Brain microvascular endothelial cell (primary cell): ENCODE measurements at regions not wholly inside any gene's neighbourhood (a gene's known extent, or its start where the extent isn't known, plus 50 kb on each side); places are given as distances from the start of the nearest gene placed in this dataset.
A peak's percentile ranks its signal among the peaks of the same experiment; 100 is the strongest.

Experiments
- DNase-seq: peaks from one replicate; pipeline ENCODE4 v3.0.0-alpha.2; 2020
- H3K27ac ChIP-seq: fragments of 250-450 bp; sonication (Bioruptor Pico); 2 replicates; pipeline ENCODE4 v1.5.1; 2020; ENCODE audit warnings: mild to moderate bottlenecking, moderate library complexity
- H3K27me3 ChIP-seq: fragments of 250-450 bp; sonication (Bioruptor Pico); replicated peaks from 2 replicates; pipeline ENCODE4 v1.5.1; 2020; ENCODE audit warnings: mild to moderate bottlenecking
- H3K36me3 ChIP-seq: fragments of 250-450 bp; sonication (Bioruptor Pico); replicated peaks from 2 replicates; pipeline ENCODE4 v1.5.1; 2020; ENCODE audit warnings: mild to moderate bottlenecking
- H3K4me3 ChIP-seq: 2 replicates; pipeline ENCODE4 v1.5.1; 2011; ENCODE audit warnings: low read depth, mild to moderate bottlenecking, control low read depth, low read length, moderate library complexity
- CTCF ChIP-seq: IDR thresholded peaks from 2 replicates; pipeline ENCODE4 v1.5.1; 2011; ENCODE audit warnings: low read depth, mild to moderate bottlenecking, moderate library complexity, low read length, control low read depth, inconsistent platforms; ENCODE audit errors: missing control alignments
- in situ Hi-C: cut with HindIII; loops from 2 replicates; pipeline ENCODE4 v1.10.0; 2017; ENCODE audit warnings: low sequenced_read_pairs, low pct_ligation_motif_present

- H3K27me3 ChIP-seq: no peaks in the 10 kb centered on the region
- no peaks in the 10 kb centered on the region for H3K36me3 ChIP-seq
- no peak for DNase-seq
- H3K27ac ChIP-seq: no peak overlapping the region
- no peak for TF ChIP-seq CTCF
- no peak overlapping the region for H3K4me3 ChIP-seq
- in situ Hi-C loops: no loop called here
These were observed 296.6 kb downstream of the TMX3 start for GRCh38 chr18:68418226-68418868.

DNA sequence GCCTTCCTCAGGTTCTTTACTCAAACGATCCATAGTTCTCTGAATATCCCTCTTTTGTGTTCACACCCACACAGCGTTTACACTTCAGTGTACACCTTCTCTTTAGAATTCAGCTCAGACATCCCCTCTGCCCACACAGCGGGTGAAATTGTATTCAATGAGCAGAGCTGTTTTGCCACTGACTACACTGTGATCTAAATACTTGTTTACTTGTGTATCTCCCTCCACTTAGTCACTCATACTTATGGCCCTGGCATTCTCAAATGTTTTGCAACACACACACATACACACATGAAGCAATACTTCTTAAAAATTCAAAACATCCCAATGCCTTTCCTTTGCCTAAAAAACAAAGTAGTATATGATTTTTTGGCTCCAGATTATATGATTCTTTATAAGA is 297.1 kb downstream of the TMX3 start:
- Histone ChIP-seq H3K4me3 (no peak overlapping the region), H3K36me3 (no peaks in the 10 kb centered on the region), H3K27ac (no peak overlapping the region), H3K27me3 (no peaks in the 10 kb centered on the region)
- no peak for DNase-seq
- no peak for TF ChIP-seq CTCF
- in situ Hi-C loops: no loop called here

GRCh38 chr18:68417166-68417799 is 297.6 kb downstream of the TMX3 start:
- in situ Hi-C loops: no loop called here
- DNase-seq: no peak
- H3K27ac ChIP-seq: no peak overlapping the region
- TF ChIP-seq CTCF: no peak
- no peak overlapping the region for H3K4me3 ChIP-seq
- H3K36me3 ChIP-seq: no peaks in the 10 kb centered on the region
- no peaks in the 10 kb centered on the region for H3K27me3 ChIP-seq

DNA sequence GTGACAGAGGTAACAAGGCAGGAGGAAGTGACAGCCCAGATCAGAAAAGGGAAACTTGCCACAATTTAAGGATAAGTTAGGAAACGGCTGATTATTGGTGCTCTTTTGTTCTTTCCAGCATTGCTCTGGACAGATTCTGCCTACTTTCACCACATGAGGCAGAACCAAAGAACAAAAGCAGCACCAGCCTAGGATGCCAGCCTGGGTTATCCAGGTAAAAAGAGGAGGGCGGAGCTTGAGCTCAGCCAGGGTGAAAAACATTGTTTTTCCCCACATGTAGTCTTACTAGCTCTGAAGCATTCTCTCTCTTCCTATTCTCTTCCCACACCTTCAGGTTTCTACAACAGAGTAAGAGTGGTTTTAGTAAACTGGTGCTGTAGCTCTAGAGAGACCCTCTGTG is 300.5 kb downstream of the TMX3 start:
- no peak for TF ChIP-seq CTCF
- no peak overlapping the region for H3K27ac ChIP-seq
- no peaks in the 10 kb centered on the region for H3K36me3 ChIP-seq
- in situ Hi-C loops: no loop called here
- no peak overlapping the region for H3K4me3 ChIP-seq
- DNase-seq: no peak
- no peaks in the 10 kb centered on the region for H3K27me3 ChIP-seq

- H3K36me3 ChIP-seq: no peaks in the 10 kb centered on the region
- in situ Hi-C loops: no loop called here
- TF ChIP-seq CTCF: no peak
- no peak overlapping the region for H3K4me3 ChIP-seq
- H3K27me3 ChIP-seq: no peaks in the 10 kb centered on the region
- no peak for DNase-seq
- no peak overlapping the region for H3K27ac ChIP-seq
These were observed 305.3 kb downstream of the TMX3 start for GRCh38 chr18:68409576-68409975.

DNA sequence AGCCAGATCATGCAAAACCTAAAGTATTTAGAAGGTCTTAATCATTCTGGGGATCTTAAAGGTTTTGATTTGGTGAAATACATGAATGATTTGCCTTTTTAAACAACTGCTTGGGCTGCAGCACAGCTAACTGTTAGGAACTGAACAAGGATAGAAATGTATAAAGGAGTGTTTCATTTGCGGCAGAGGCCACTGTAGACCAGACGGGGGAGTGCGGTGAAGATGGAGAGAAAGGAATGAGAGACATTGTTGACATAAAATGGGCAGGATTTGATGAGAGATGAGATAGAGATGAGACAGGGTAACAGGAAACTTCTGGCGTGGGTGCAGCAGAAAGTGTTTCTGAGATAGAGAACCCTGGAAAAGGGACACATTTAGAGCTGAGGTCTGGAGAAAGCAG is 308.1 kb downstream of the TMX3 start:
- TF ChIP-seq CTCF: peak; percentile 56
- in situ Hi-C loops: no loop called here
- H3K27ac ChIP-seq: no peak overlapping the region
- no peaks in the 10 kb centered on the region for H3K36me3 ChIP-seq
- DNase-seq: no peak
- H3K4me3 ChIP-seq: no peak overlapping the region
- no peaks in the 10 kb centered on the region for H3K27me3 ChIP-seq
